Right atrium auricular region (tissue), 2 donors: ENCODE measurements at regions not wholly inside any gene's neighbourhood (a gene's known extent, or its start where the extent isn't known, plus 50 kb on each side); places are given as distances from the start of the nearest gene placed in this dataset.

ENCODE experiments used
- DNase-seq: peaks from one replicate; pipeline ENCODE4 v3.0.0-alpha.2; 2019; ENCODE audit warnings: low spot score
- H3K27ac ChIP-seq, 2 donors: fragments of 200-600 bp; sonication (generic); 1 replicate in 1 of 2; 2 replicates in 1 of 2; pipeline ENCODE4 v1.5.1; 2016 to 2019
- H3K27me3 ChIP-seq, 2 donors: fragments of 200-600 bp; sonication (generic); one replicate each; pipeline versions ENCODE4 v1.5.1 to v1.6.0; 2017 to 2019
- H3K36me3 ChIP-seq: fragments of 200-600 bp; sonication (generic); one replicate; pipeline ENCODE4 v1.5.1; 2016
- H3K4me1 ChIP-seq, 2 donors: fragments of 200-600 bp; sonication (generic); one replicate each; pipeline versions ENCODE4 v1.5.1 to v1.6.0; 2017 to 2019
- H3K4me3 ChIP-seq, 2 donors: fragments of 200-600 bp; sonication (generic); 1 replicate in 1 of 2; 2 replicates in 1 of 2; pipeline ENCODE4 v1.5.1; 2017 to 2019; ENCODE audit warnings: mild to moderate bottlenecking in 1 of 2, moderate library complexity in 1 of 2
- H3K9me3 ChIP-seq, 2 donors: fragments of 200-600 bp; sonication (generic); one replicate each; pipeline ENCODE4 v1.5.1; 2019
- CTCF ChIP-seq, 2 donors: fragments of 200-600 bp; sonication (generic); IDR thresholded peaks; one replicate each; pipeline ENCODE4 v1.5.1; 2019; ENCODE audit warnings: antibody characterized with exemption in 2 of 2

GRCh38 chr1:187893471-187893870 is 1064.7 kb downstream of the PLA2G4A start:
- H3K27me3 ChIP-seq: no peaks in the 10 kb centered on the region

GRCh38 chr1:187894349-187894748 is 1065.6 kb downstream of the PLA2G4A start:
- Histone ChIP-seq H3K36me3 (no peaks in the 10 kb centered on the region), H3K27me3 (no peaks in the 10 kb centered on the region), H3K27ac (no peak overlapping the region), H3K4me1 (no peaks in the 10 kb centered on the region), H3K9me3 (no peaks in the 10 kb centered on the region), H3K4me3 (no peak overlapping the region)
- no peak for TF ChIP-seq CTCF (IDR thresholded peaks at IDR 0.05)
- DNase-seq: no peak

More at GRCh38 chr1:187893471-187893870, 1064.7 kb downstream of the PLA2G4A start:
- Histone ChIP-seq H3K36me3 (no peaks in the 10 kb centered on the region), H3K9me3 (no peaks in the 10 kb centered on the region), H3K27ac (no peak overlapping the region), H3K4me3 (no peak overlapping the region), H3K4me1 (no peaks in the 10 kb centered on the region)
- no peak for TF ChIP-seq CTCF (IDR thresholded peaks at IDR 0.05)
- no peak for DNase-seq

GRCh38 chr1:187903223-187903622 is 1074.5 kb downstream of the PLA2G4A start:
- H3K27me3 ChIP-seq: no peaks in the 10 kb centered on the region

GRCh38 chr1:187909382-187909781 is 1080.6 kb downstream of the PLA2G4A start:
- Histone ChIP-seq H3K27me3 (no peaks in the 10 kb centered on the region), H3K4me3 (no peak overlapping the region), H3K27ac (no peak overlapping the region), H3K9me3 (no peaks in the 10 kb centered on the region), H3K36me3 (no peaks in the 10 kb centered on the region), H3K4me1 (no peaks in the 10 kb centered on the region)
- no peak for TF ChIP-seq CTCF (IDR thresholded peaks at IDR 0.05)
- DNase-seq: no peak

More at GRCh38 chr1:187903223-187903622, 1074.5 kb downstream of the PLA2G4A start:
- H3K4me3 ChIP-seq: no peak overlapping the region
- no peak overlapping the region for H3K27ac ChIP-seq
- H3K4me1 ChIP-seq: no peaks in the 10 kb centered on the region
- H3K36me3 ChIP-seq: no peaks in the 10 kb centered on the region
- no peak for DNase-seq
- no peak for TF ChIP-seq CTCF (IDR thresholded peaks at IDR 0.05)
- H3K9me3 ChIP-seq: no peaks in the 10 kb centered on the region

- H3K9me3 ChIP-seq: no peaks in the 10 kb centered on the region
- no peak overlapping the region for H3K27ac ChIP-seq
- H3K36me3 ChIP-seq: no peaks in the 10 kb centered on the region
- no peaks in the 10 kb centered on the region for H3K4me1 ChIP-seq
- no peaks in the 10 kb centered on the region for H3K27me3 ChIP-seq
- TF ChIP-seq CTCF (IDR thresholded peaks at IDR 0.05): no peak
- DNase-seq: no peak
- no peak overlapping the region for H3K4me3 ChIP-seq
These were observed 1083.1 kb downstream of the PLA2G4A start for GRCh38 chr1:187911820-187912219.

GRCh38 chr1:187920976-187921375 is 1092.2 kb downstream of the PLA2G4A start:
- Histone ChIP-seq H3K36me3 (no peaks in the 10 kb centered on the region), H3K9me3 (no peaks in the 10 kb centered on the region), H3K4me1 (no peaks in the 10 kb centered on the region), H3K4me3 (no peak overlapping the region), H3K27me3 (no peaks in the 10 kb centered on the region), H3K27ac (no peak overlapping the region)
- TF ChIP-seq CTCF (IDR thresholded peaks at IDR 0.05): no peak
- no peak for DNase-seq
